SK-N-SH (cell line): ENCODE measurements at regions not wholly inside any gene's neighbourhood (a gene's known extent, or its start where the extent isn't known, plus 50 kb on each side); places are given as distances from the start of the nearest gene placed in this dataset.

Experiments
- CTCF ChIA-PET: fragments of 300-600, 350-600 bp; formaldehyde crosslinking; extraction: SDS; loops from one replicate; lab custom pipeline; 2021; lab: Yijun Ruan, JAX
- POLR2A ChIA-PET: fragments of 350-600 bp; sonication (Branson Sonifier 250); formaldehyde crosslinking; extraction: SDS; loops from one replicate; lab custom pipeline; 2020; ENCODE audit warnings: antibody characterized with exemption, inconsistent platforms; lab: Yijun Ruan, JAX
- DNase-seq: peaks from one replicate; pipeline ENCODE4 v3.0.0; 2012
- H2AFZ ChIP-seq: fragments of 200-600 bp; sonication (generic); 2 replicates; pipeline ENCODE4 v1.8.1; 2016; ENCODE audit warnings: antibody characterized with exemption, mild to moderate bottlenecking, low read depth
- H3F3A ChIP-seq: fragments of 200-600 bp; sonication (generic); replicated peaks from 2 replicates; pipeline ENCODE3; 2016; ENCODE audit warnings: antibody characterized with exemption, mild to moderate bottlenecking; ENCODE audit not compliant: insufficient read depth
- H3K27ac ChIP-seq, 2 experiments: fragments of 200-500 bp in 1 of 2; fragments of 200-600 bp in 1 of 2; sonication (Bioruptor generic) in 1 of 2; sonication (generic), shearing (Covaris generic) in 1 of 2; 2 replicates each; pipeline versions ENCODE4 v1.5.1 to v1.6.1; 2014 to 2016; ENCODE audit warnings: low read depth in 2 of 2, inconsistent platforms in 1 of 2, low read length in 1 of 2, mild to moderate bottlenecking in 1 of 2, mixed read lengths in 1 of 2
- H3K27me3 ChIP-seq: fragments of 200-600 bp; sonication (generic), shearing (Covaris generic); 2 replicates; pipeline ENCODE4 v1.6.1; 2016; ENCODE audit warnings: mixed run types; ENCODE audit not compliant: insufficient read depth
- H3K36me3 ChIP-seq, 2 experiments: fragments of 200-500 bp in 1 of 2; fragments of 200-600 bp in 1 of 2; sonication (Bioruptor generic) in 1 of 2; sonication (generic) in 1 of 2; replicated peaks in 1 of 2; 2 replicates each; pipeline versions ENCODE3 to v1.5.1; 2014 to 2016; ENCODE audit warnings: low read length in 1 of 2, mild to moderate bottlenecking in 1 of 2; ENCODE audit not compliant: insufficient read depth in 2 of 2, control insufficient read depth in 1 of 2
- H3K4me1 ChIP-seq, 2 experiments: fragments of 200-500 bp in 1 of 2; fragments of 200-600 bp in 1 of 2; sonication (Bioruptor generic) in 1 of 2; sonication (generic), shearing (Covaris generic) in 1 of 2; 2 replicates each; pipeline versions ENCODE4 v1.5.1 to v1.6.1; 2014 to 2016; ENCODE audit warnings: low read depth in 1 of 2, low read length in 1 of 2, mixed run types in 1 of 2; ENCODE audit not compliant: insufficient read depth in 2 of 2, control insufficient read depth in 1 of 2
- H3K4me2 ChIP-seq: fragments of 200-600 bp; sonication (generic), shearing (Covaris generic); 2 replicates; pipeline ENCODE4 v1.6.1; 2017; ENCODE audit warnings: mixed run types
- H3K4me3 ChIP-seq, 2 experiments: fragments of 200-500 bp in 1 of 2; fragments of 200-600 bp in 1 of 2; sonication (Bioruptor generic) in 1 of 2; sonication (generic), shearing (Covaris generic) in 1 of 2; 2 replicates each; pipeline versions ENCODE4 v1.5.1 to v1.8.1; 2014 to 2016; ENCODE audit warnings: low read depth in 2 of 2, inconsistent platforms in 1 of 2, low read length in 1 of 2, mild to moderate bottlenecking in 1 of 2, mixed read lengths in 1 of 2, moderate library complexity in 1 of 2
- H3K79me2 ChIP-seq: fragments of 200-600 bp; sonication (generic); 2 replicates; pipeline ENCODE4 v1.8.1; 2017; ENCODE audit warnings: mild to moderate bottlenecking; ENCODE audit not compliant: insufficient read depth
- H3K9ac ChIP-seq: fragments of 200-600 bp; sonication (generic); 2 replicates; pipeline ENCODE4 v1.6.1; 2017; ENCODE audit warnings: mixed run types
- H3K9me2 ChIP-seq: fragments of 200-600 bp; sonication (generic); 2 replicates; pipeline ENCODE4 v1.6.1; 2017; ENCODE audit warnings: mixed run types
- H3K9me3 ChIP-seq: fragments of 200-600 bp; sonication (generic); 2 replicates; pipeline ENCODE4 v1.6.1; 2017; ENCODE audit warnings: mixed run types, mild to moderate bottlenecking, moderate library complexity
- H4K20me1 ChIP-seq: fragments of 200-600 bp; sonication (generic); 2 replicates; pipeline ENCODE4 v1.6.1; 2017; ENCODE audit warnings: mild to moderate bottlenecking, mixed run types; ENCODE audit not compliant: insufficient read depth
- EP300 ChIP-seq, 2 experiments: IDR thresholded peaks; 2 replicates each; pipeline versions ENCODE4 v1.4.0 to v1.6.1; 2012; ENCODE audit warnings: borderline replicate concordance in 1 of 2, low read depth in 1 of 2, low read length in 1 of 2
- JUND ChIP-seq: IDR thresholded peaks from 2 replicates; pipeline ENCODE4 v1.4.0; 2012
- MEF2A ChIP-seq: IDR thresholded peaks from 2 replicates; pipeline ENCODE4 v1.4.0; 2012; ENCODE audit warnings: low read depth, borderline replicate concordance
- POLR2AphosphoS5 ChIP-seq: IDR thresholded peaks from 2 replicates; pipeline ENCODE4 v1.6.1; 2012; ENCODE audit warnings: low read depth, low read length
- RAD21 ChIP-seq: IDR thresholded peaks from 2 replicates; pipeline ENCODE4 v1.6.1; 2012; ENCODE audit warnings: mild to moderate bottlenecking, low read length
- RCOR1 ChIP-seq: fragments of 150-350 bp; IDR thresholded peaks from 2 replicates; pipeline ENCODE4 v1.6.1; 2017; ENCODE audit warnings: antibody characterized with exemption, low read length
- RFX5 ChIP-seq: IDR thresholded peaks from 2 replicates; pipeline ENCODE4 v1.6.1; 2012; ENCODE audit warnings: mild to moderate bottlenecking, improper control_type of control experiment, low read length
- RXRA ChIP-seq: IDR thresholded peaks from 2 replicates; pipeline ENCODE4 v1.4.0; 2012; ENCODE audit warnings: low read depth, mild to moderate bottlenecking, borderline replicate concordance
- SIN3A ChIP-seq: IDR thresholded peaks from 2 replicates; pipeline ENCODE4 v1.6.1; 2012; ENCODE audit warnings: low read depth, mild to moderate bottlenecking, low read length, moderate library complexity, borderline replicate concordance
- SMC3 ChIP-seq: IDR thresholded peaks from 2 replicates; pipeline ENCODE4 v1.6.1; 2012; ENCODE audit warnings: low read depth, low read length, improper control_type of control experiment
- USF2 ChIP-seq: fragments of 150-350 bp; IDR thresholded peaks from 2 replicates; pipeline ENCODE4 v1.6.1; 2017; ENCODE audit warnings: antibody characterized with exemption, low read length, low read depth, borderline replicate concordance
- YY1 ChIP-seq: IDR thresholded peaks from 2 replicates; pipeline ENCODE4 v1.4.0; 2012; ENCODE audit warnings: low read depth, mild to moderate bottlenecking
- WGBS: methylation state at CpG from one replicate; pipeline ENCODE4 v1.1.6; 2017; ENCODE audit warnings: low lambda C conversion rate; 5-methylcytosine and 5-hydroxymethylcytosine counted together
- TF ChIP-seq, protein P1 (sequence below): IDR thresholded peaks from 2 replicates; pipeline ENCODE4 v1.6.1; 2012; ENCODE audit warnings: mild to moderate bottlenecking, low read depth, low read length, moderate library complexity
- TF ChIP-seq, protein P2 (sequence below): IDR thresholded peaks from 2 replicates; pipeline ENCODE4; 2012
- TF ChIP-seq, protein P3 (sequence below): fragments of 200-600 bp; sonication (generic); IDR thresholded peaks from 2 replicates; pipeline ENCODE4 v1.6.1; 2017; ENCODE audit warnings: antibody characterized with exemption, mild to moderate bottlenecking, moderate library complexity

GRCh38 chr5:125026867-125027731 is 280.7 kb upstream of the ZNF608 start:
- Histone ChIP-seq H3K27ac (no peak overlapping the region), H3K4me3 (no peak overlapping the region), H3K9ac (no peak overlapping the region), H3K79me2 (no peaks in the 10 kb centered on the region), H3K9me3 (no peaks in the 10 kb centered on the region), H3F3A (no peaks in the 10 kb centered on the region), H3K27me3 (no peaks in the 10 kb centered on the region), H3K4me2 (no peak overlapping the region), H3K4me1 (peaks cover 0 to 2% of the 10 kb centered on the region in 2 experiments; a peak in 1 of 4 replicates), H2AFZ (no peak overlapping the region), H3K36me3 (no peaks in the 10 kb centered on the region), H3K9me2 (no peaks in the 10 kb centered on the region), H4K20me1 (no peaks in the 10 kb centered on the region)
- POLR2A ChIA-PET = no interaction called here
- no peak for TF ChIP-seq RCOR1
- no peak for TF ChIP-seq SMC3
- TF ChIP-seq, protein P1, sequence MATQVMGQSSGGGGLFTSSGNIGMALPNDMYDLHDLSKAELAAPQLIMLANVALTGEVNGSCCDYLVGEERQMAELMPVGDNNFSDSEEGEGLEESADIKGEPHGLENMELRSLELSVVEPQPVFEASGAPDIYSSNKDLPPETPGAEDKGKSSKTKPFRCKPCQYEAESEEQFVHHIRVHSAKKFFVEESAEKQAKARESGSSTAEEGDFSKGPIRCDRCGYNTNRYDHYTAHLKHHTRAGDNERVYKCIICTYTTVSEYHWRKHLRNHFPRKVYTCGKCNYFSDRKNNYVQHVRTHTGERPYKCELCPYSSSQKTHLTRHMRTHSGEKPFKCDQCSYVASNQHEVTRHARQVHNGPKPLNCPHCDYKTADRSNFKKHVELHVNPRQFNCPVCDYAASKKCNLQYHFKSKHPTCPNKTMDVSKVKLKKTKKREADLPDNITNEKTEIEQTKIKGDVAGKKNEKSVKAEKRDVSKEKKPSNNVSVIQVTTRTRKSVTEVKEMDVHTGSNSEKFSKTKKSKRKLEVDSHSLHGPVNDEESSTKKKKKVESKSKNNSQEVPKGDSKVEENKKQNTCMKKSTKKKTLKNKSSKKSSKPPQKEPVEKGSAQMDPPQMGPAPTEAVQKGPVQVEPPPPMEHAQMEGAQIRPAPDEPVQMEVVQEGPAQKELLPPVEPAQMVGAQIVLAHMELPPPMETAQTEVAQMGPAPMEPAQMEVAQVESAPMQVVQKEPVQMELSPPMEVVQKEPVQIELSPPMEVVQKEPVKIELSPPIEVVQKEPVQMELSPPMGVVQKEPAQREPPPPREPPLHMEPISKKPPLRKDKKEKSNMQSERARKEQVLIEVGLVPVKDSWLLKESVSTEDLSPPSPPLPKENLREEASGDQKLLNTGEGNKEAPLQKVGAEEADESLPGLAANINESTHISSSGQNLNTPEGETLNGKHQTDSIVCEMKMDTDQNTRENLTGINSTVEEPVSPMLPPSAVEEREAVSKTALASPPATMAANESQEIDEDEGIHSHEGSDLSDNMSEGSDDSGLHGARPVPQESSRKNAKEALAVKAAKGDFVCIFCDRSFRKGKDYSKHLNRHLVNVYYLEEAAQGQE = no peak
- TF ChIP-seq, protein P2, sequence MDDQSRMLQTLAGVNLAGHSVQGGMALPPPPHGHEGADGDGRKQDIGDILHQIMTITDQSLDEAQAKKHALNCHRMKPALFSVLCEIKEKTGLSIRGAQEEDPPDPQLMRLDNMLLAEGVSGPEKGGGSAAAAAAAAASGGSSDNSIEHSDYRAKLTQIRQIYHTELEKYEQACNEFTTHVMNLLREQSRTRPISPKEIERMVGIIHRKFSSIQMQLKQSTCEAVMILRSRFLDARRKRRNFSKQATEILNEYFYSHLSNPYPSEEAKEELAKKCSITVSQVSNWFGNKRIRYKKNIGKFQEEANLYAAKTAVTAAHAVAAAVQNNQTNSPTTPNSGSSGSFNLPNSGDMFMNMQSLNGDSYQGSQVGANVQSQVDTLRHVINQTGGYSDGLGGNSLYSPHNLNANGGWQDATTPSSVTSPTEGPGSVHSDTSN = no peak
- no peak for TF ChIP-seq USF2
- TF ChIP-seq RAD21 = no peak
- TF ChIP-seq POLR2AphosphoS5 = no peak
- TF ChIP-seq MEF2A = no peak
- no peak for TF ChIP-seq RXRA
- no peak for TF ChIP-seq YY1
- no peak for TF ChIP-seq JUND
- TF ChIP-seq, protein P3, sequence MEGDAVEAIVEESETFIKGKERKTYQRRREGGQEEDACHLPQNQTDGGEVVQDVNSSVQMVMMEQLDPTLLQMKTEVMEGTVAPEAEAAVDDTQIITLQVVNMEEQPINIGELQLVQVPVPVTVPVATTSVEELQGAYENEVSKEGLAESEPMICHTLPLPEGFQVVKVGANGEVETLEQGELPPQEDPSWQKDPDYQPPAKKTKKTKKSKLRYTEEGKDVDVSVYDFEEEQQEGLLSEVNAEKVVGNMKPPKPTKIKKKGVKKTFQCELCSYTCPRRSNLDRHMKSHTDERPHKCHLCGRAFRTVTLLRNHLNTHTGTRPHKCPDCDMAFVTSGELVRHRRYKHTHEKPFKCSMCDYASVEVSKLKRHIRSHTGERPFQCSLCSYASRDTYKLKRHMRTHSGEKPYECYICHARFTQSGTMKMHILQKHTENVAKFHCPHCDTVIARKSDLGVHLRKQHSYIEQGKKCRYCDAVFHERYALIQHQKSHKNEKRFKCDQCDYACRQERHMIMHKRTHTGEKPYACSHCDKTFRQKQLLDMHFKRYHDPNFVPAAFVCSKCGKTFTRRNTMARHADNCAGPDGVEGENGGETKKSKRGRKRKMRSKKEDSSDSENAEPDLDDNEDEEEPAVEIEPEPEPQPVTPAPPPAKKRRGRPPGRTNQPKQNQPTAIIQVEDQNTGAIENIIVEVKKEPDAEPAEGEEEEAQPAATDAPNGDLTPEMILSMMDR = no peak
- TF ChIP-seq RFX5 = no peak
- TF ChIP-seq EP300 (IDR thresholded peaks at IDR 0.05; ENCODE audit: borderline replicate concordance in 1 of 2, low read depth in 1 of 2, low read length in 1 of 2) = no peak
- no peak for TF ChIP-seq SIN3A
- DNase-seq = no peak
- 78% methylated on average over 6 of the region's 6 CpGs for WGBS
- CTCF ChIA-PET = interaction anchor here (1.3 kb wide), 1 partner anchor 15 kb away, joined by 4 read pairs; no protein-coding TSS in a partner anchor
